ENCODE measurements at regions not wholly inside any gene's neighbourhood (a gene's known extent, or its start where the extent isn't known, plus 50 kb on each side); places are given as distances from the start of the nearest gene placed in this dataset.

- RAD21 ChIA-PET (ENCODE audit: unreplicated experiment) = no interaction called here
- DNase-seq (ENCODE audit: low read depth, low spot score) (no peak), ATAC-seq (no peak), FAIRE-seq (no peak)
- POLR2A ChIA-PET = no interaction called here
- intact Hi-C loops (cut with micrococcal nuclease; ENCODE audit: unreplicated experiment) = no loop called here
- no peaks in the 10 kb centered on the region for H3K79me2 ChIP-seq (ENCODE audit: control insufficient read depth, insufficient read depth, low read length)
- no peak overlapping the region for H3K27ac ChIP-seq (ENCODE audit: control insufficient read depth, insufficient read depth)
- no peak overlapping the region for H3K4me3 ChIP-seq
- H3K4me2 ChIP-seq (ENCODE audit: control insufficient read depth, insufficient read depth) = no peak overlapping the region
- no TSS peak for BruUV-seq (replicated peaks)
- 50% methylated on average over 2 of the region's 2 CpGs for WGBS (ENCODE audit: insufficient coverage, insufficient replicate concordance, low lambda C conversion rate, missing lambda C conversion rate)
- H3K9me3 ChIP-seq (replicated peaks; ENCODE audit: control insufficient read depth, insufficient read depth, low read length) = no peaks in the 10 kb centered on the region
- no peak overlapping the region for H2AFZ ChIP-seq (ENCODE audit: control insufficient read depth, low read depth, low read length)
- SMC1A ChIA-PET (ENCODE audit: uncharacterized antibody, unreplicated experiment) = no interaction called here
- CTCF ChIA-PET = interaction anchor here (0.6 kb wide), 1 partner anchor 477 kb away, joined by 3 read pairs; no protein-coding TSS in a partner anchor
- H3K9ac ChIP-seq (ENCODE audit: control insufficient read depth, insufficient read depth, low read length) = no peak overlapping the region
- in situ Hi-C loops (cut with MboI) = no loop called here
- no peaks in the 10 kb centered on the region for H3K36me3 ChIP-seq (ENCODE audit: control insufficient read depth in 2 of 2, insufficient read depth in 2 of 2, low read length in 1 of 2)
- H3K27me3 ChIP-seq (replicated peaks in 1 of 2; ENCODE audit: control insufficient read depth in 2 of 2, insufficient read depth in 2 of 2, low read length in 1 of 2) = no peaks in the 10 kb centered on the region; a peak in 1 of 4 replicates
- no peaks in the 10 kb centered on the region for H4K20me1 ChIP-seq (ENCODE audit: control insufficient read depth, insufficient read depth)
- TF ChIP-seq POLR2A (IDR thresholded peaks at IDR 0.05; ENCODE audit: low read depth, low read length) (no peak), MTA2 (IDR thresholded peaks at IDR 0.05; ENCODE audit: low read depth) (no peak), IRF3 (IDR thresholded peaks at IDR 0.05) (no peak), FOXK2 (IDR thresholded peaks at IDR 0.05) (no peak), ATF3 (IDR thresholded peaks at IDR 0.05; ENCODE audit: borderline replicate concordance, extremely low read depth, low read depth, low read length) (no peak), EGR1 (IDR thresholded peaks at IDR 0.05; ENCODE audit: borderline replicate concordance in 1 of 2, low read depth in 2 of 2, low read length in 2 of 2) (no peak), ZNF207 (IDR thresholded peaks at IDR 0.05; ENCODE audit: borderline replicate concordance) (no peak), SMAD5 (IDR thresholded peaks at IDR 0.05; ENCODE audit: low read depth) (no peak), BCL11A (IDR thresholded peaks at IDR 0.05; ENCODE audit: low read depth, low read length) (no peak), IKZF1 (conservative IDR thresholded peaks at IDR 0.05) (no peak), IRF4 (IDR thresholded peaks at IDR 0.05; ENCODE audit: low read depth, low read length) (no peak), NFYB (IDR thresholded peaks at IDR 0.05; ENCODE audit: insufficient read depth, low read depth, low read length) (no peak)
- TF ChIP-seq, protein P1, sequence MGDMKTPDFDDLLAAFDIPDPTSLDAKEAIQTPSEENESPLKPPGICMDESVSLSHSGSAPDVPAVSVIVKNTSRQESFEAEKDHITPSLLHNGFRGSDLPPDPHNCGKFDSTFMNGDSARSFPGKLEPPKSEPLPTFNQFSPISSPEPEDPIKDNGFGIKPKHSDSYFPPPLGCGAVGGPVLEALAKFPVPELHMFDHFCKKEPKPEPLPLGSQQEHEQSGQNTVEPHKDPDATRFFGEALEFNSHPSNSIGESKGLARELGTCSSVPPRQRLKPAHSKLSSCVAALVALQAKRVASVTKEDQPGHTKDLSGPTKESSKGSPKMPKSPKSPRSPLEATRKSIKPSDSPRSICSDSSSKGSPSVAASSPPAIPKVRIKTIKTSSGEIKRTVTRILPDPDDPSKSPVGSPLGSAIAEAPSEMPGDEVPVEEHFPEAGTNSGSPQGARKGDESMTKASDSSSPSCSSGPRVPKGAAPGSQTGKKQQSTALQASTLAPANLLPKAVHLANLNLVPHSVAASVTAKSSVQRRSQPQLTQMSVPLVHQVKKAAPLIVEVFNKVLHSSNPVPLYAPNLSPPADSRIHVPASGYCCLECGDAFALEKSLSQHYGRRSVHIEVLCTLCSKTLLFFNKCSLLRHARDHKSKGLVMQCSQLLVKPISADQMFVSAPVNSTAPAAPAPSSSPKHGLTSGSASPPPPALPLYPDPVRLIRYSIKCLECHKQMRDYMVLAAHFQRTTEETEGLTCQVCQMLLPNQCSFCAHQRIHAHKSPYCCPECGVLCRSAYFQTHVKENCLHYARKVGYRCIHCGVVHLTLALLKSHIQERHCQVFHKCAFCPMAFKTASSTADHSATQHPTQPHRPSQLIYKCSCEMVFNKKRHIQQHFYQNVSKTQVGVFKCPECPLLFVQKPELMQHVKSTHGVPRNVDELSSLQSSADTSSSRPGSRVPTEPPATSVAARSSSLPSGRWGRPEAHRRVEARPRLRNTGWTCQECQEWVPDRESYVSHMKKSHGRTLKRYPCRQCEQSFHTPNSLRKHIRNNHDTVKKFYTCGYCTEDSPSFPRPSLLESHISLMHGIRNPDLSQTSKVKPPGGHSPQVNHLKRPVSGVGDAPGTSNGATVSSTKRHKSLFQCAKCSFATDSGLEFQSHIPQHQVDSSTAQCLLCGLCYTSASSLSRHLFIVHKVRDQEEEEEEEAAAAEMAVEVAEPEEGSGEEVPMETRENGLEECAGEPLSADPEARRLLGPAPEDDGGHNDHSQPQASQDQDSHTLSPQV (IDR thresholded peaks at IDR 0.05) = no peak
- no peaks in the 10 kb centered on the region for H3K4me1 ChIP-seq (ENCODE audit: control insufficient read depth, insufficient read depth, low read length)
Measured at GRCh38 chr3:33929813-33930212, 131.4 kb downstream of the PDCD6IP start.
